H9 (cell line): ENCODE measurements at regions not wholly inside any gene's neighbourhood (a gene's known extent, or its start where the extent isn't known, plus 50 kb on each side); places are given as distances from the start of the nearest gene placed in this dataset.

Experiments used
- DNase-seq: peaks from one replicate; pipeline ENCODE4 v3.0.0-alpha.2; 2017
- H2AFZ ChIP-seq: one replicate; pipeline ENCODE4 v1.6.1; 2013; ENCODE audit warnings: mild to moderate bottlenecking, low read length, control low read depth, moderate library complexity
- H2AK5ac ChIP-seq: 2 replicates; pipeline ENCODE4 v1.6.1; 2013; ENCODE audit warnings: low read length, control low read depth, mixed read lengths; ENCODE audit not compliant: insufficient read length
- H2BK120ac ChIP-seq: one replicate; pipeline ENCODE4 v1.6.1; 2013; ENCODE audit warnings: low read depth, mild to moderate bottlenecking, low read length, control low read depth, inconsistent platforms; ENCODE audit not compliant: poor library complexity, severe bottlenecking
- H2BK12ac ChIP-seq: 2 replicates; pipeline ENCODE4 v1.6.1; 2013; ENCODE audit warnings: low read length, control low read depth, mixed read lengths, low read depth; ENCODE audit not compliant: insufficient read length
- H2BK15ac ChIP-seq: 2 replicates; pipeline ENCODE4 v1.6.1; 2013; ENCODE audit warnings: low read depth, low read length, control low read depth
- H2BK20ac ChIP-seq: one replicate; pipeline ENCODE4 v1.6.1; 2013; ENCODE audit warnings: low read depth, mild to moderate bottlenecking, low read length, control low read depth, inconsistent platforms; ENCODE audit not compliant: poor library complexity, severe bottlenecking
- H2BK5ac ChIP-seq: 2 replicates; pipeline ENCODE4 v1.6.1; 2013; ENCODE audit warnings: low read length, control low read depth, mixed read lengths; ENCODE audit not compliant: insufficient read length
- H3K14ac ChIP-seq: 2 replicates; pipeline ENCODE4 v1.6.1; 2013; ENCODE audit warnings: low read length, control low read depth; ENCODE audit not compliant: insufficient read depth
- H3K18ac ChIP-seq: 2 replicates; pipeline ENCODE4 v1.6.1; 2013; ENCODE audit warnings: low read depth, mild to moderate bottlenecking, mixed read lengths, low read length, control low read depth; ENCODE audit not compliant: insufficient read length
- H3K23ac ChIP-seq: 2 replicates; pipeline ENCODE4 v1.6.1; 2013; ENCODE audit warnings: low read length, control low read depth, mixed read lengths, low read depth; ENCODE audit not compliant: insufficient read length
- H3K23me2 ChIP-seq: 2 replicates; pipeline ENCODE4 v1.6.1; 2013; ENCODE audit warnings: low read depth, mild to moderate bottlenecking, mixed read lengths, low read length, control low read depth; ENCODE audit not compliant: insufficient read length, poor library complexity, severe bottlenecking
- H3K27ac ChIP-seq: 2 replicates; pipeline ENCODE4 v1.5.1; 2013; ENCODE audit warnings: low read length, control low read depth, mixed read lengths, low read depth; ENCODE audit not compliant: insufficient read length
- H3K27me3 ChIP-seq: 2 replicates; pipeline ENCODE4 v1.6.1; 2013; ENCODE audit warnings: low read length, control low read depth, inconsistent platforms; ENCODE audit not compliant: insufficient read depth
- H3K4ac ChIP-seq: 2 replicates; pipeline ENCODE4 v1.6.1; 2013; ENCODE audit warnings: low read depth, mild to moderate bottlenecking, control low read depth, inconsistent platforms, low read length, moderate library complexity
- H3K4me1 ChIP-seq: 2 replicates; pipeline ENCODE4 v1.6.1; 2013; ENCODE audit warnings: low read length, control low read depth, inconsistent platforms; ENCODE audit not compliant: insufficient read depth
- H3K4me2 ChIP-seq: 2 replicates; pipeline ENCODE4 v1.6.1; 2013; ENCODE audit warnings: low read length, control low read depth, mixed read lengths; ENCODE audit not compliant: insufficient read length, insufficient read depth
- H3K56ac ChIP-seq: 2 replicates; pipeline ENCODE4 v1.6.1; 2013; ENCODE audit warnings: low read depth, mild to moderate bottlenecking, mixed read lengths, low read length, control low read depth; ENCODE audit not compliant: insufficient read length
- H3K79me1 ChIP-seq: 2 replicates; pipeline ENCODE4 v1.6.1; 2013; ENCODE audit warnings: low read depth, mild to moderate bottlenecking, moderate library complexity, low read length, control low read depth, inconsistent platforms; ENCODE audit not compliant: insufficient read depth, poor library complexity, severe bottlenecking
- H3K79me2 ChIP-seq: 2 replicates; pipeline ENCODE4 v1.6.1; 2013; ENCODE audit warnings: low read length, control low read depth, inconsistent platforms; ENCODE audit not compliant: insufficient read depth
- H3K9ac ChIP-seq: 2 replicates; pipeline ENCODE4 v1.6.1; 2013; ENCODE audit warnings: low read length, control low read depth, mixed read lengths; ENCODE audit not compliant: insufficient read length; ENCODE audit errors: extremely low read depth
- H3K9me3 ChIP-seq: one replicate; pipeline ENCODE4 v1.6.1; 2013; ENCODE audit warnings: low read depth, low read length, inconsistent platforms; ENCODE audit not compliant: control insufficient read depth
- H3T11ph ChIP-seq: one replicate; pipeline ENCODE4 v1.6.1; 2013; ENCODE audit warnings: mild to moderate bottlenecking, low read length, control low read depth, inconsistent platforms
- H4K20me1 ChIP-seq: one replicate; pipeline ENCODE4 v1.6.1; 2013; ENCODE audit not compliant: control insufficient read depth, insufficient read length, insufficient read depth
- H4K5ac ChIP-seq: 2 replicates; pipeline ENCODE4 v1.6.1; 2013; ENCODE audit warnings: low read depth, mild to moderate bottlenecking, mixed read lengths, low read length, control low read depth; ENCODE audit not compliant: insufficient read length
- H4K8ac ChIP-seq: replicated peaks from 2 replicates; pipeline ENCODE4 v1.6.1; 2013; ENCODE audit warnings: low read length, control low read depth, mixed read lengths, low read depth; ENCODE audit not compliant: insufficient read length
- H4K91ac ChIP-seq: 2 replicates; pipeline ENCODE4 v1.6.1; 2013; ENCODE audit warnings: low read depth, mild to moderate bottlenecking, moderate library complexity, mixed read lengths, low read length, control low read depth; ENCODE audit not compliant: insufficient read length
- H3K27ac Mint-ChIP-seq, 3 experiments: 2 replicates in 2 of 3; 3 replicates in 1 of 3; pipeline ENCODE4 v1.8.0; 2020 to 2021; ENCODE audit warnings: mixed read lengths in 3 of 3, mild to moderate bottlenecking in 1 of 3, moderate library complexity in 1 of 3
- H3K27me3 Mint-ChIP-seq: 2 replicates; pipeline ENCODE4 v1.8.0; 2021; ENCODE audit warnings: low read depth, mild to moderate bottlenecking, moderate library complexity, mixed read lengths
- H3K36me3 Mint-ChIP-seq, 3 experiments: 2 replicates in 2 of 3; 3 replicates in 1 of 3; pipeline ENCODE4 v1.8.0; 2020 to 2021; ENCODE audit warnings: low read depth in 3 of 3, mixed read lengths in 3 of 3; ENCODE audit not compliant: insufficient read depth in 1 of 3
- H3K4me1 Mint-ChIP-seq, 2 experiments: 2 replicates each; pipeline ENCODE4 v1.8.0; 2020; ENCODE audit warnings: mixed read lengths in 2 of 2
- H3K4me3 Mint-ChIP-seq, 2 experiments: 2 replicates in 1 of 2; 3 replicates in 1 of 2; pipeline ENCODE4 v1.8.0; 2020 to 2021; ENCODE audit warnings: mild to moderate bottlenecking in 2 of 2, mixed read lengths in 2 of 2, moderate library complexity in 1 of 2
- H3K9me3 Mint-ChIP-seq, 2 experiments: 2 replicates in 1 of 2; 3 replicates in 1 of 2; pipeline ENCODE4 v1.8.0; 2020; ENCODE audit warnings: mild to moderate bottlenecking in 2 of 2, mixed read lengths in 2 of 2, moderate library complexity in 1 of 2
- CTCF ChIP-seq: fragments of 200-600 bp; sonication (generic); conservative IDR thresholded peaks from 3 replicates; pipeline ENCODE4 v1.8.0; 2021; ENCODE audit warnings: antibody characterized with exemption, mild to moderate bottlenecking
- WGBS: extraction: QIAGEN DNeasy Blood & Tissue Kit; methylation state at CpG from one replicate; pipeline ENCODE4 v1.1.7; 2013; ENCODE audit warnings: missing lambda C conversion rate, low lambda C conversion rate, mixed read lengths; ENCODE audit not compliant: insufficient read length; ENCODE audit errors: extremely low coverage; 5-methylcytosine and 5-hydroxymethylcytosine counted together

- Histone ChIP-seq H3K9ac (no peak overlapping the region), H3K4me2 (no peak overlapping the region), H3K9me3 (no peaks in the 10 kb centered on the region), H3T11ph (no peak overlapping the region), H3K18ac (no peak overlapping the region), H3K4ac (no peak overlapping the region), H3K56ac (no peak overlapping the region), H3K27ac (no peak overlapping the region), H4K20me1 (no peaks in the 10 kb centered on the region), H2BK120ac (no peak overlapping the region), H3K79me1 (no peaks in the 10 kb centered on the region), H3K4me1 (no peaks in the 10 kb centered on the region), H3K79me2 (no peaks in the 10 kb centered on the region), H3K27me3 (no peaks in the 10 kb centered on the region), H2BK5ac (no peak overlapping the region), H4K8ac (no peak overlapping the region), H4K5ac (no peak overlapping the region), H3K23me2 (no peaks in the 10 kb centered on the region), H4K91ac (no peak overlapping the region), H3K23ac (no peak overlapping the region), H2BK15ac (no peak overlapping the region), H2AK5ac (no peak overlapping the region), H3K14ac (no peak overlapping the region), H2AFZ (no peak overlapping the region), H2BK20ac (no peak overlapping the region), H2BK12ac (no peak overlapping the region)
- H3K27ac Mint-ChIP-seq, result no peak overlapping the region
- WGBS, result no CpG with 5 or more reads among the region's 1 CpG
- H3K27me3 Mint-ChIP-seq, result no peaks in the 10 kb centered on the region
- no peak for DNase-seq
- no peak overlapping the region for H3K4me3 Mint-ChIP-seq
- H3K9me3 Mint-ChIP-seq, result no peaks in the 10 kb centered on the region
- no peaks in the 10 kb centered on the region; a peak in 1 of 7 replicates for H3K36me3 Mint-ChIP-seq
- H3K4me1 Mint-ChIP-seq, result no peaks in the 10 kb centered on the region
- no peak for TF ChIP-seq CTCF
These were observed 252.4 kb upstream of the CCDC54 start for GRCh38 chr3:107124885-107125284.
